H1 (cell line): ENCODE measurements at regions not wholly inside any gene's neighbourhood (a gene's known extent, or its start where the extent isn't known, plus 50 kb on each side); places are given as distances from the start of the nearest gene placed in this dataset.

ENCODE experiments used
- CTCF ChIA-PET: fragments of 300-600 bp; sonication (Branson Sonifier 250); formaldehyde crosslinking; loops from one replicate; lab custom pipeline; 2021; ENCODE audit not compliant: partially characterized antibody; lab: Charles Lee
- POLR2A ChIA-PET: fragments of 300-600 bp; sonication (Branson Sonifier 250); formaldehyde crosslinking; loops from one replicate; lab custom pipeline; 2021; ENCODE audit warnings: inconsistent platforms; ENCODE audit not compliant: partially characterized antibody; lab: Charles Lee
- DNase-seq, 2 experiments: peaks; one replicate each; pipeline versions ENCODE4 v3.0.0 to v3.0.0-alpha.2; 2010 to 2022; ENCODE audit warnings: low spot score in 2 of 2, low read depth in 1 of 2, mixed read lengths in 1 of 2
- FAIRE-seq: peaks from 2 replicates; lab custom pipeline; 2011; peaks lifted over from hg19 to GRCh38; lab: Jason Lieb, UNC
- H2AFZ ChIP-seq: 2 replicates; pipeline ENCODE4 v1.8.1; 2012; ENCODE audit warnings: low read length, inconsistent platforms
- H2AK5ac ChIP-seq: 2 replicates; pipeline ENCODE4 v1.6.1; 2013; ENCODE audit warnings: low read depth, low read length
- H2BK120ac ChIP-seq: replicated peaks from 2 replicates; pipeline ENCODE3; 2013; ENCODE audit warnings: low read depth, low read length, inconsistent platforms
- H2BK12ac ChIP-seq: 2 replicates; pipeline ENCODE4 v1.6.1; 2013; ENCODE audit warnings: low read depth, low read length
- H2BK15ac ChIP-seq: 2 replicates; pipeline ENCODE4 v1.6.1; 2013; ENCODE audit warnings: low read length
- H2BK20ac ChIP-seq: 2 replicates; pipeline ENCODE4 v1.6.1; 2013; ENCODE audit warnings: low read length
- H2BK5ac ChIP-seq: 2 replicates; pipeline ENCODE4 v1.6.1; 2013; ENCODE audit warnings: low read depth, low read length
- H3K14ac ChIP-seq: 2 replicates; pipeline ENCODE4 v1.6.1; 2013; ENCODE audit warnings: inconsistent platforms; ENCODE audit not compliant: insufficient read length
- H3K18ac ChIP-seq: 2 replicates; pipeline ENCODE4 v1.6.1; 2013; ENCODE audit warnings: low read length; ENCODE audit errors: extremely low read depth
- H3K23ac ChIP-seq: 2 replicates; pipeline ENCODE4 v1.6.1; 2013; ENCODE audit warnings: inconsistent platforms; ENCODE audit not compliant: insufficient read length
- H3K23me2 ChIP-seq: 2 replicates; pipeline ENCODE4 v1.6.1; 2013; ENCODE audit warnings: low read depth, low read length
- H3K27ac ChIP-seq: 2 replicates; pipeline ENCODE4 v1.6.1; 2011; ENCODE audit warnings: low read depth, low read length, inconsistent platforms
- H3K27me3 ChIP-seq, 4 experiments: replicated peaks in 1 of 4; 1 replicate in 1 of 4; 2 replicates in 3 of 4; pipeline versions ENCODE4 v1.6.1 to v1.8.1; 2011 to 2013; ENCODE audit warnings: low read length in 3 of 4, mild to moderate bottlenecking in 3 of 4, inconsistent platforms in 2 of 4, mixed read lengths in 2 of 4, moderate library complexity in 1 of 4; ENCODE audit not compliant: control insufficient read depth in 3 of 4, insufficient read depth in 3 of 4; ENCODE audit errors: extremely low read depth in 1 of 4
- H3K36me3 ChIP-seq, 4 experiments: 2 replicates each; pipeline versions ENCODE4 v1.6.1 to v1.8.1; 2011 to 2013; ENCODE audit warnings: mild to moderate bottlenecking in 4 of 4, low read length in 3 of 4, moderate library complexity in 2 of 4, control low read depth in 1 of 4, inconsistent platforms in 1 of 4; ENCODE audit not compliant: insufficient read depth in 4 of 4, control insufficient read depth in 2 of 4
- H3K4ac ChIP-seq: replicated peaks from 2 replicates; pipeline ENCODE3; 2013; ENCODE audit warnings: low read length, low read depth, mixed read lengths, inconsistent platforms; ENCODE audit not compliant: insufficient read length
- H3K4me1 ChIP-seq, 4 experiments: replicated peaks in 1 of 4; 1 replicate in 1 of 4; 2 replicates in 3 of 4; pipeline versions ENCODE4 v1.6.1 to v1.8.1; 2011 to 2013; ENCODE audit warnings: low read length in 3 of 4, inconsistent platforms in 2 of 4, mixed read lengths in 1 of 4; ENCODE audit not compliant: insufficient read depth in 4 of 4, control insufficient read depth in 3 of 4
- H3K4me2 ChIP-seq, 2 experiments: 2 replicates each; pipeline versions ENCODE4 v1.6.1 to v1.8.1; 2011 to 2013; ENCODE audit warnings: low read depth in 2 of 2, low read length in 2 of 2, control low read depth in 1 of 2, inconsistent platforms in 1 of 2, mild to moderate bottlenecking in 1 of 2; ENCODE audit not compliant: insufficient read depth in 1 of 2
- H3K4me3 ChIP-seq, 4 experiments: fragments of 200-600, 300-600 bp in 1 of 4; sonication (generic), shearing (Covaris generic), sonication (Bioruptor Twin) in 1 of 4; 2 replicates each; pipeline versions ENCODE4 v1.5.1 to v1.8.1; 2011 to 2016; ENCODE audit warnings: low read length in 4 of 4, low read depth in 3 of 4, control low read depth in 2 of 4, inconsistent platforms in 2 of 4, mild to moderate bottlenecking in 2 of 4, mixed read lengths in 1 of 4, moderate library complexity in 1 of 4; ENCODE audit not compliant: insufficient read depth in 2 of 4; ENCODE audit errors: extremely low read depth in 1 of 4
- H3K56ac ChIP-seq: replicated peaks from 2 replicates; pipeline ENCODE3; 2013; ENCODE audit warnings: low read depth, mild to moderate bottlenecking, mixed read lengths, low read length, inconsistent platforms; ENCODE audit not compliant: insufficient read length
- H3K79me1 ChIP-seq: 2 replicates; pipeline ENCODE4 v1.6.1; 2013; ENCODE audit warnings: low read depth, low read length, control low read depth
- H3K79me2 ChIP-seq, 2 experiments: 2 replicates each; pipeline versions ENCODE4 v1.6.1 to v1.8.1; 2012 to 2013; ENCODE audit warnings: low read length in 2 of 2, mild to moderate bottlenecking in 2 of 2, inconsistent platforms in 1 of 2; ENCODE audit not compliant: insufficient read depth in 2 of 2, control insufficient read depth in 1 of 2
- H3K9ac ChIP-seq, 4 experiments: replicated peaks in 1 of 4; 1 replicate in 1 of 4; 2 replicates in 3 of 4; pipeline versions ENCODE4 v1.6.1 to v1.8.1; 2011 to 2013; ENCODE audit warnings: low read depth in 3 of 4, low read length in 3 of 4, control low read depth in 2 of 4, mild to moderate bottlenecking in 2 of 4, moderate library complexity in 2 of 4, inconsistent platforms in 1 of 4; ENCODE audit errors: extremely low read depth in 1 of 4
- H3K9me3 ChIP-seq, 2 experiments: 2 replicates each; pipeline versions ENCODE4 v1.6.1 to v1.8.1; 2012 to 2013; ENCODE audit warnings: mild to moderate bottlenecking in 2 of 2, moderate library complexity in 2 of 2, control low read depth in 1 of 2, inconsistent platforms in 1 of 2, low read depth in 1 of 2, low read length in 1 of 2, mixed read lengths in 1 of 2; ENCODE audit not compliant: insufficient read depth in 2 of 2
- H4K20me1 ChIP-seq, 2 experiments: replicated peaks in 1 of 2; 2 replicates each; pipeline versions ENCODE3 to v1.8.1; 2011 to 2013; ENCODE audit warnings: inconsistent platforms in 2 of 2, low read length in 2 of 2, mild to moderate bottlenecking in 1 of 2; ENCODE audit not compliant: insufficient read depth in 2 of 2, control insufficient read depth in 1 of 2
- H4K5ac ChIP-seq: 2 replicates; pipeline ENCODE4 v1.6.1; 2013; ENCODE audit warnings: low read length, low read depth, mixed read lengths, inconsistent platforms; ENCODE audit not compliant: insufficient read length
- H4K8ac ChIP-seq: 2 replicates; pipeline ENCODE4 v1.8.0; 2013; ENCODE audit warnings: mild to moderate bottlenecking, moderate library complexity, low read length, inconsistent platforms; ENCODE audit not compliant: insufficient read depth; ENCODE audit errors: extremely low read depth
- H4K91ac ChIP-seq: replicated peaks from 2 replicates; pipeline ENCODE3; 2013; ENCODE audit warnings: low read length, mixed read lengths, inconsistent platforms; ENCODE audit not compliant: insufficient read length
- BACH1 ChIP-seq: IDR thresholded peaks from 2 replicates; pipeline ENCODE4 v1.6.1; 2012; ENCODE audit warnings: low read length, improper control_type of control experiment
- BRCA1 ChIP-seq: IDR thresholded peaks from 2 replicates; pipeline ENCODE4 v1.6.1; 2012; ENCODE audit warnings: low read depth, low read length, improper control_type of control experiment
- CBX8 ChIP-seq: fragments of 300-800, 300-1000 bp; sonication (generic); IDR thresholded peaks from 2 replicates; pipeline ENCODE4 v1.7.1; 2016; ENCODE audit warnings: low read depth, low read length, borderline replicate concordance
- CTBP2 ChIP-seq: IDR thresholded peaks from 2 replicates; pipeline ENCODE4 v1.7.0; 2011; ENCODE audit warnings: borderline replicate concordance, mild to moderate bottlenecking, moderate library complexity, mixed read lengths, low read length; ENCODE audit not compliant: insufficient read depth, insufficient read length
- EP300 ChIP-seq, 2 experiments: IDR thresholded peaks; 1 replicate in 1 of 2; 2 replicates in 1 of 2; pipeline ENCODE4 v1.6.1; 2011 to 2012; ENCODE audit warnings: low read depth in 2 of 2, low read length in 2 of 2, mild to moderate bottlenecking in 2 of 2, borderline replicate concordance in 1 of 2, inconsistent platforms in 1 of 2, moderate library complexity in 1 of 2
- KDM1A ChIP-seq: fragments of 200-600, 300-600 bp; sonication (generic); IDR thresholded peaks from 2 replicates; pipeline ENCODE4 v1.7.1; 2016; ENCODE audit warnings: mild to moderate bottlenecking, low read length, borderline replicate concordance
- KDM5A ChIP-seq: fragments of 200-600 bp; IDR thresholded peaks from 2 replicates; pipeline ENCODE4 v1.7.1; 2012; ENCODE audit warnings: mild to moderate bottlenecking, low read length, inconsistent platforms, mixed read lengths
- MAFK ChIP-seq: IDR thresholded peaks from 2 replicates; pipeline ENCODE4 v1.6.1; 2012; ENCODE audit warnings: low read depth, mild to moderate bottlenecking, improper control_type of control experiment, low read length
- RFX5 ChIP-seq: IDR thresholded peaks from 2 replicates; pipeline ENCODE4 v1.6.1; 2011; ENCODE audit warnings: low read depth, low read length, improper control_type of control experiment, borderline replicate concordance
- RNF2 ChIP-seq: fragments of 200-900, 300-1000 bp; sonication (generic); IDR thresholded peaks from 2 replicates; pipeline ENCODE4 v1.7.1; 2016; ENCODE audit warnings: borderline replicate concordance, low read depth, mild to moderate bottlenecking, antibody characterized with exemption, low read length; ENCODE audit not compliant: poor library complexity, severe bottlenecking; ENCODE audit errors: missing control alignments
- SIX5 ChIP-seq: IDR thresholded peaks from 2 replicates; pipeline ENCODE4 v1.6.1; 2011; ENCODE audit warnings: mild to moderate bottlenecking, low read depth, low read length
- SP2 ChIP-seq: IDR thresholded peaks from 2 replicates; pipeline ENCODE4 v1.6.1; 2012; ENCODE audit warnings: mild to moderate bottlenecking, low read length, inconsistent platforms
- TAF1 ChIP-seq: IDR thresholded peaks from 2 replicates; pipeline ENCODE4 v1.6.1; 2011; ENCODE audit warnings: mild to moderate bottlenecking, low read depth, low read length
- TBP ChIP-seq: IDR thresholded peaks from 2 replicates; pipeline ENCODE4 v1.6.1; 2011; ENCODE audit warnings: low read depth, low read length, improper control_type of control experiment
- TCF12 ChIP-seq: IDR thresholded peaks from 2 replicates; pipeline ENCODE4 v1.6.1; 2011; ENCODE audit warnings: low read depth, mild to moderate bottlenecking, low read length
- ZNF274 ChIP-seq: IDR thresholded peaks from 2 replicates; pipeline ENCODE4 v1.7.0; 2012; ENCODE audit warnings: low read length, borderline replicate concordance; ENCODE audit errors: extremely low read depth
- whole genome bisulfite sequencing, 2 experiments: shearing (Covaris generic) in 1 of 2; methylation state at CpG; one replicate each; pipeline versions ENCODE4 v1.1.6 to v1.1.7; 2013 to 2015; ENCODE audit warnings: low lambda C conversion rate in 2 of 2, mixed read lengths in 2 of 2, inconsistent platforms in 1 of 2, low coverage in 1 of 2, missing lambda C conversion rate in 1 of 2; ENCODE audit not compliant: insufficient replicate concordance in 2 of 2, insufficient coverage in 1 of 2, insufficient read length in 1 of 2; ENCODE audit errors: extremely low coverage in 1 of 2, missing lambda C conversion rate in 1 of 2; 5-methylcytosine and 5-hydroxymethylcytosine counted together

- no peaks in the 10 kb centered on the region for H3K79me2 ChIP-seq
- H3K27ac ChIP-seq: no peak overlapping the region
- no peak overlapping the region for H3K23ac ChIP-seq
- no peak overlapping the region for H3K14ac ChIP-seq
- no peaks in the 10 kb centered on the region for H3K9me3 ChIP-seq
- ChIA-PET POLR2A (no interaction called here), CTCF (no interaction called here)
- no peak overlapping the region for H2BK15ac ChIP-seq
- H4K91ac ChIP-seq: no peak overlapping the region
- no peak overlapping the region for H2BK5ac ChIP-seq
- FAIRE-seq (no peak), DNase-seq (no peak)
- H3K4me1 ChIP-seq: no peaks in the 10 kb centered on the region
- no peak overlapping the region for H4K5ac ChIP-seq
- H4K20me1 ChIP-seq: no peaks in the 10 kb centered on the region
- no peak overlapping the region for H2BK12ac ChIP-seq
- no peak overlapping the region for H2BK120ac ChIP-seq
- no peak overlapping the region for H2AK5ac ChIP-seq
- H3K9ac ChIP-seq: no peak overlapping the region
- H3K18ac ChIP-seq: no peak overlapping the region
- no peak overlapping the region for H3K4me3 ChIP-seq
- H3K36me3 ChIP-seq: no peaks in the 10 kb centered on the region
- no peaks in the 10 kb centered on the region for H3K79me1 ChIP-seq
- H2BK20ac ChIP-seq: no peak overlapping the region
- no peaks in the 10 kb centered on the region for H3K27me3 ChIP-seq
- no peak overlapping the region for H2AFZ ChIP-seq
- no peaks in the 10 kb centered on the region for H3K23me2 ChIP-seq
- H3K4me2 ChIP-seq: no peak overlapping the region
- no peak overlapping the region for H3K56ac ChIP-seq
- no peak overlapping the region for H4K8ac ChIP-seq
- 91% methylated on average over 4 of the region's 4 CpGs; no CpG with 5 or more reads in 1 of the 2 experiments for WGBS, 2 experiments
- no peak overlapping the region for H3K4ac ChIP-seq
- TF ChIP-seq BACH1: no peak
- TF ChIP-seq KDM5A: no peak
- no peak for TF ChIP-seq KDM1A
- TF ChIP-seq SP2: no peak
- no peak for TF ChIP-seq EP300 (IDR thresholded peaks at IDR 0.05; ENCODE audit: borderline replicate concordance in 1 of 2, low read depth in 2 of 2, low read length in 2 of 2)
- TF ChIP-seq TBP: no peak
- TF ChIP-seq SIX5: no peak
- TF ChIP-seq TAF1: no peak
- no peak for TF ChIP-seq CBX8
- TF ChIP-seq RFX5: no peak
- no peak for TF ChIP-seq CTBP2
- no peak for TF ChIP-seq ZNF274
- TF ChIP-seq MAFK: no peak
- TF ChIP-seq RNF2: no peak
- TF ChIP-seq BRCA1: no peak
- TF ChIP-seq TCF12: no peak
These were observed 719.5 kb downstream of the TLR4 start for GRCh38 chr9:118423721-118424120.
